AG04450 (cell line): ENCODE measurements at regions not wholly inside any gene's neighbourhood (a gene's known extent, or its start where the extent isn't known, plus 50 kb on each side); places are given as distances from the start of the nearest gene placed in this dataset.

Experiments used
- CTCF ChIA-PET: fragments of 300-600, 350-600 bp; formaldehyde crosslinking; extraction: SDS; loops from one replicate; lab custom pipeline; 2022; ENCODE audit warnings: antibody characterized with exemption, inconsistent platforms; lab: Charles Lee
- POLR2A ChIA-PET: fragments of 350-600 bp; formaldehyde crosslinking; extraction: SDS; loops from one replicate; lab custom pipeline; 2021; ENCODE audit warnings: antibody characterized with exemption, inconsistent platforms; lab: Yijun Ruan, JAX
- DNase-seq: peaks from one replicate; pipeline ENCODE4 v3.0.0-alpha.2; 2011; ENCODE audit warnings: low read depth, low spot score
- H3K27ac ChIP-seq: one replicate; pipeline ENCODE4 v1.5.1; 2012; ENCODE audit warnings: low read depth, low read length, control low read depth
- H3K27me3 ChIP-seq: one replicate; pipeline ENCODE4 v1.6.0; 2012; ENCODE audit warnings: low read length; ENCODE audit not compliant: control insufficient read depth, insufficient read depth
- H3K4me3 ChIP-seq: 2 replicates; pipeline ENCODE4 v1.5.1; 2011; ENCODE audit warnings: mild to moderate bottlenecking, low read depth, low read length, control low read depth
- H3K9me3 ChIP-seq: 2 replicates; pipeline ENCODE4 v1.5.1; 2012; ENCODE audit warnings: low read length; ENCODE audit not compliant: control insufficient read depth, insufficient read depth
- CTCF ChIP-seq: IDR thresholded peaks from 2 replicates; pipeline ENCODE4 v1.5.1; 2011; ENCODE audit warnings: low read depth, low read length, control low read depth, inconsistent platforms

GRCh38 chr2:60109744-60110143 is 443.7 kb downstream of the BCL11A start:
- CTCF ChIA-PET: no interaction called here
- Histone ChIP-seq H3K4me3 (no peak overlapping the region), H3K27ac (no peak overlapping the region), H3K9me3 (peaks cover 5% of the 10 kb centered on the region), H3K27me3 (no peaks in the 10 kb centered on the region)
- no peak for TF ChIP-seq CTCF
- POLR2A ChIA-PET: no interaction called here
- DNase-seq: no peak

GRCh38 chr2:60106836-60107529 is 446.5 kb downstream of the BCL11A start:
- Histone ChIP-seq H3K9me3 (peaks cover 5% of the 10 kb centered on the region), H3K4me3 (no peak overlapping the region), H3K27ac (no peak overlapping the region), H3K27me3 (no peaks in the 10 kb centered on the region)
- POLR2A ChIA-PET: no interaction called here
- CTCF ChIA-PET: no interaction called here
- TF ChIP-seq CTCF: no peak
- DNase-seq: no peak

GRCh38 chr2:60105906-60106305 is 447.5 kb downstream of the BCL11A start:
- H3K27ac ChIP-seq: no peak overlapping the region
- no peak for TF ChIP-seq CTCF
- DNase-seq: no peak
- ChIA-PET POLR2A (no interaction called here), CTCF (no interaction called here)
- H3K9me3 ChIP-seq: peaks cover 5% of the 10 kb centered on the region
- H3K4me3 ChIP-seq: no peak overlapping the region
- no peaks in the 10 kb centered on the region for H3K27me3 ChIP-seq

- Histone ChIP-seq H3K4me3 (no peak overlapping the region), H3K27me3 (no peaks in the 10 kb centered on the region), H3K9me3 (peaks cover 9% of the 10 kb centered on the region), H3K27ac (no peak overlapping the region)
- no peak for DNase-seq
- ChIA-PET POLR2A (no interaction called here), CTCF (no interaction called here)
- no peak for TF ChIP-seq CTCF
Observed at GRCh38 chr2:60104514-60105505, 448.6 kb downstream of the BCL11A start.

GRCh38 chr2:60100034-60100433 is 453.4 kb downstream of the BCL11A start:
- no peak for TF ChIP-seq CTCF
- Histone ChIP-seq H3K4me3 (no peak overlapping the region), H3K27ac (no peak overlapping the region), H3K27me3 (no peaks in the 10 kb centered on the region), H3K9me3 (peaks cover 14% of the 10 kb centered on the region)
- no peak for DNase-seq
- ChIA-PET CTCF (no interaction called here), POLR2A (no interaction called here)
